Prostate gland (tissue), 2 donors: ENCODE measurements at regions not wholly inside any gene's neighbourhood (a gene's known extent, or its start where the extent isn't known, plus 50 kb on each side); places are given as distances from the start of the nearest gene placed in this dataset.

ENCODE experiments used
- DNase-seq: peaks from one replicate; pipeline ENCODE4 v3.0.0-alpha.2; 2019; ENCODE audit warnings: low spot score
- H3K27ac ChIP-seq, 2 donors: fragments of 200-600 bp; sonication (generic); 2 replicates each; pipeline ENCODE4 v1.5.1; 2017 to 2019
- H3K27me3 ChIP-seq: fragments of 200-600 bp; sonication (generic); replicated peaks from 2 replicates; pipeline ENCODE4 v1.5.1; 2019; ENCODE audit not compliant: insufficient read depth
- H3K36me3 ChIP-seq, 2 donors: fragments of 200-600 bp; sonication (generic); 1 replicate in 1 of 2; 2 replicates in 1 of 2; pipeline versions ENCODE4 v1.5.1 to v1.8.1; 2017 to 2019
- H3K4me1 ChIP-seq: fragments of 200-600 bp; sonication (generic); replicated peaks from 2 replicates; pipeline ENCODE4 v1.5.1; 2019
- H3K4me3 ChIP-seq, 2 donors: fragments of 200-600 bp; sonication (generic); 2 replicates each; pipeline ENCODE4 v1.5.1; 2017 to 2019
- H3K9me3 ChIP-seq: fragments of 200-600 bp; sonication (generic); 2 replicates; pipeline ENCODE4 v1.5.1; 2017
- CTCF ChIP-seq, 4 experiments: fragments of 200-600 bp in 2 of 4; fragments of 450-650 bp in 2 of 4; sonication (generic) in 2 of 4; IDR thresholded peaks; 1 replicate in 3 of 4; 2 replicates in 1 of 4; pipeline ENCODE4 v1.5.1; 2016 to 2019; ENCODE audit warnings: antibody characterized with exemption in 4 of 4, mild to moderate bottlenecking in 2 of 4, moderate library complexity in 2 of 4
- POLR2A ChIP-seq: fragments of 450-650 bp; IDR thresholded peaks from one replicate; pipeline ENCODE4 v1.6.1; 2016; ENCODE audit warnings: antibody characterized with exemption, mild to moderate bottlenecking
- POLR2AphosphoS5 ChIP-seq: sonication (generic); formaldehyde crosslinking; IDR thresholded peaks from one replicate; pipeline ENCODE4 v1.6.1; 2017; ENCODE audit warnings: antibody characterized with exemption
- WGBS: methylation state at CpG from one replicate; pipeline ENCODE4 v1.1.5; 2018; 5-methylcytosine and 5-hydroxymethylcytosine counted together
- intact Hi-C: fragments of 100-400 bp; cut with DNase I; formaldehyde crosslinking; loops from one replicate; pipeline ENCODE4 v1.14.2; 2022

- intact Hi-C loops = no loop called here
- 78% methylated on average over 7 of the region's 8 CpGs for WGBS
Observed at GRCh38 chr7:57071-57470, 135.3 kb upstream of the FAM20C start.

GRCh38 chr7:57482-58255 lies 134.7 kb upstream of the FAM20C start:
- TF ChIP-seq POLR2A (no peak), CTCF (IDR thresholded peaks at IDR 0.05) (no peak), POLR2AphosphoS5 (no peak)
- no peaks in the 10 kb centered on the region for H3K27me3 ChIP-seq
- H3K4me1 ChIP-seq = no peaks in the 10 kb centered on the region
- WGBS = 62% methylated on average over 9 of the region's 9 CpGs
- DNase-seq = no peak
- no peak overlapping the region for H3K27ac ChIP-seq
- intact Hi-C loops = no loop called here
- no peaks in the 10 kb centered on the region for H3K9me3 ChIP-seq
- no peak overlapping the region for H3K4me3 ChIP-seq
- no peaks in the 10 kb centered on the region for H3K36me3 ChIP-seq

More at GRCh38 chr7:57071-57470, 135.3 kb upstream of the FAM20C start:
- H3K9me3 ChIP-seq = no peaks in the 10 kb centered on the region
- H3K4me1 ChIP-seq = no peaks in the 10 kb centered on the region
- no peaks in the 10 kb centered on the region for H3K36me3 ChIP-seq
- no peak overlapping the region for H3K4me3 ChIP-seq
- no peak for DNase-seq
- no peak overlapping the region for H3K27ac ChIP-seq
- H3K27me3 ChIP-seq = no peaks in the 10 kb centered on the region
- TF ChIP-seq CTCF (IDR thresholded peaks at IDR 0.05) = no peak
- TF ChIP-seq POLR2AphosphoS5 = no peak
- TF ChIP-seq POLR2A = no peak

GRCh38 chr7:58316-58715 lies 134.1 kb upstream of the FAM20C start:
- no peaks in the 10 kb centered on the region for H3K9me3 ChIP-seq
- intact Hi-C loops = no loop called here
- no peak overlapping the region for H3K4me3 ChIP-seq
- H3K36me3 ChIP-seq = no peaks in the 10 kb centered on the region
- no peaks in the 10 kb centered on the region for H3K27me3 ChIP-seq
- WGBS = 91% methylated on average over 7 of the region's 7 CpGs
- H3K4me1 ChIP-seq = no peaks in the 10 kb centered on the region
- H3K27ac ChIP-seq = no peak overlapping the region
- TF ChIP-seq POLR2AphosphoS5 = no peak
- TF ChIP-seq POLR2A = no peak
- no peak for TF ChIP-seq CTCF (IDR thresholded peaks at IDR 0.05)
- no peak for DNase-seq

GRCh38 chr7:59079-60016 lies 133.0 kb upstream of the FAM20C start:
- Histone ChIP-seq H3K9me3 (no peaks in the 10 kb centered on the region), H3K27me3 (no peaks in the 10 kb centered on the region), H3K36me3 (no peaks in the 10 kb centered on the region), H3K4me1 (no peaks in the 10 kb centered on the region), H3K27ac (no peak overlapping the region), H3K4me3 (no peak overlapping the region)
- DNase-seq = no peak
- intact Hi-C loops = no loop called here
- no peak for TF ChIP-seq POLR2A
- TF ChIP-seq POLR2AphosphoS5 = no peak
- TF ChIP-seq CTCF (IDR thresholded peaks at IDR 0.05) = no peak
- WGBS = 85% methylated on average over 16 of the region's 16 CpGs
